ENCODE measurements at regions not wholly inside any gene's neighbourhood (a gene's known extent, or its start where the extent isn't known, plus 50 kb on each side); places are given as distances from the start of the nearest gene placed in this dataset.

DNA sequence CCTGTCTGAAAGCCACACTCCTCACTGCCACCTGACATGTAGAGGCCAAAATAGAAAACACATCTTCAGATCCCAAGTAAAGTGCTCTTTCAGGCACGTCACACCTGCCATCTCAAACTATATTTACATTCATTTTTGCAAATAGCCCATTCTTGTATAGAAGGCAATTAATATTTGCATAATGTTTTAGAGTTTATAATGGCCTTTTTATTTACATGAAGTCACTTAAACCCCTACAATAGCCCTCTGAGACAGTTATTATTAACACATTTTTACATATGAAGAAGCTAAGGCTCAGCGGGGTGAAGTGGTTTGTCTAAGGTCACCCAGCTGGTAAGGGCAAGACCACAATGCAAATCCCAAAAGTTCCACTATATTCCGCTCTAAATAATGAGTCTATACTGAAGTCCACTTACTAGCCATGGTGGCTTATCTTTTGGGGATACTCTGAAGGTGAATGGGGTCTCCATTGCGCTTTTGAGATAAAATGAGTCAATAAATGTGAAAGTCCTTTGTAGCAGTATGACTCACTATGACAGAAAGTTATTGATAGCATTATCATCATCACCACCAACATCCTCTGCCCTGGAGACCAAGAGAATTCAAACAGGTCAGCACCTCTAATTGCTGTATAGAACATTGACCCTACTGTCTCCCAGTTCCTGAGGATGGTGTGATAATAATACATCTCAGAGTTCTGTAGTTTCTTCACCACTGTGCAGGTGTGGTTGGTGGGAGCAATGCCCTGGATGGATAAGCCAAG, 155.9 kb upstream of the BCL6 start:
- DNase-seq (ENCODE audit: low read depth in 2 of 2), result no peak

DNA sequence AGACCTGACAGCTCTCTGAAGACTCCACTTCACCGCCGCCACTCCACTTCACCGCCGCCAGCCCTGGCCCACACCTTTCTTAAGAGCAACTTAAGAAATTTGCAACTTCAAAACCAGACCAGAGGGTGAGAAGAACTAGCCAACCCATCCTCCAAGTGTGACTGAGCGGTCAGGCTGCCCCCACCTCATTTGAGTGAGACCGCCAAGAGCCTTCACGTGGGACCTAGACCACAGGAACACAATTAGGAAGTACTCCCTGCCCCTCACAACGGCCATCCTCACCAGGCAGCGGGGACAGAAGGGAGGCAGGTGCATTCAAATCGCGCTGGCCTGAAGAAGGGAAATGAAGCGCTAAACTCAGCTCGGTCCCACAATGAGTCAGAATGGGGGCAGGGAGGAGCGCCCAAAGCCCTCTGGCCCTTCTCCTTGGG, 156.8 kb upstream of the BCL6 start:
- no peak for DNase-seq (ENCODE audit: low read depth in 2 of 2)

DNA sequence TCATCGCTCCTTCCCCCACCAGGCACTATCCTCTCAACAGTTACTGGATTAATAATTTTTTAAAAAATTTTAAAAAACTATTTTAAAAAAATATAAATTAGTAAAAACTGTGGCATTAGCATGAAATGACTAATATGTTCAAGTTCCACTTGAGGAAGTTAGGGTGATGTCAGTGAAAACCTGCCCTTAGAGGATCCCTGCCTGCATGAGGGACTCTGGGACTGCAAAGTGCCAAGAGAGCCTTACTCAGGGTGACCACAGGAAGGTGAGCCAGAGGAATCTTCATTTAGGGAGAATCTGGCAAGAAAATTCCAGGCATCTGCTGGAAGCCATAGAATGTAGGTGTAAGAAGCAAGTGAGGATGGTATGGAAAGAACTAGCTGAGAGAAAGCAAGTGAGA, 157.7 kb upstream of the BCL6 start:
- DNase-seq (ENCODE audit: low read depth in 2 of 2), result no peak

DNA sequence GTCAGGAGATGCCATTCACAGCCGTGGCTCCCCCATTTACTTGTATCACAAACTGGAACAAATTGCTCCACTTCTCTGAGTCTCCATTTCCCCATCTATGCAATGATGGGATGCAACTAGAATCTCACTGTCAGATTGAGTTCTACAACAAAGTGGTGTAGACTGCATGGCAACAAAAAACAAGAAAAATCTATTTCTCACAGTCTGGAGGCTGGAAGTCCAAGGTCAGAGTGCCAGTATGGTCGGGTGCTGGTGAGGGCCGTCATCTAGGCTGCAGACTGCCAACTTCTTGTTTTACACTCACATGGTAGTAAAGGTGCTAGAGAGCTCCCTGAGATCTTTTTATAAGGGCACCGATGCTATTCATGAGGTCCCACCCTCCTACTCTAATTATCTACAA, 158.4 kb upstream of the BCL6 start:
- no peak for DNase-seq (ENCODE audit: low read depth in 2 of 2)

DNA sequence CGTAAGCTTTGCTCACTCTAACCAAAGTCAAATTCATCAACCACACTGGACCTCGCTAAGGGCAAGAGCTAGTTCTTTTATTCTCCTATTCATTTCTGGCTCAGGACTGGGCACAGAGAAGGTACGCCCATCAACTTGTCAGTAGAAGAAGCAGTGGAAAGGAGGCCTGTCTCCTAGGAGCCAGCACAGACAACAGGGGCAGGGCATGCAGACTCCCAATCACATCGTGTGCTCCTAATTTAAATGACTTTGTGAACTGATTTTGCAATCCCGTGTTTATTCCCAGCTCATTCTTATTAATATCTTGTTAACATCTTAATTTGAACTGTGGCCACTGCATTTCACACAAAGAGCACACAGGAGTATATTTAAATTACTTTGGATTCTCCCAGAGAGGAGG, 161.1 kb upstream of the BCL6 start:
- no peak for DNase-seq (ENCODE audit: low read depth in 2 of 2)

DNA sequence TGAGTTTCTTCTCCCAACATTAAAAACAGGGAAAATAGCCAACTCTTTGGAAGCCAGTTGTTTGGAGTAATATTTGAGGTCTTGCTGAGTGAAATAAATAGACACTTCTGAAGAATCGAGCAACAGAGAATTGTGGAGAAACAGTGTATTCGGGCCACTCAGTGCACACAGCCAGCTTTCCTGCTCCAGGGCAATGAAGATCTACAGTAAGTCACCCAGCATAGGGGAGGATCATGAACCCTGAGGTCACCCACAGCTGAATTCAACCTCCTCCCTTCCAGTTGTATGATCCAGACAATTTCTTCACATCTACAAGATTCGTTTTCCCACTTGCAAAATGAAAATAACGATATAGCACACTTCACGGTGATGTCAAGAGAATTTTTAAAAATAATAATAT, 161.7 kb upstream of the BCL6 start:
- no peak for DNase-seq (ENCODE audit: low read depth in 2 of 2)

DNA sequence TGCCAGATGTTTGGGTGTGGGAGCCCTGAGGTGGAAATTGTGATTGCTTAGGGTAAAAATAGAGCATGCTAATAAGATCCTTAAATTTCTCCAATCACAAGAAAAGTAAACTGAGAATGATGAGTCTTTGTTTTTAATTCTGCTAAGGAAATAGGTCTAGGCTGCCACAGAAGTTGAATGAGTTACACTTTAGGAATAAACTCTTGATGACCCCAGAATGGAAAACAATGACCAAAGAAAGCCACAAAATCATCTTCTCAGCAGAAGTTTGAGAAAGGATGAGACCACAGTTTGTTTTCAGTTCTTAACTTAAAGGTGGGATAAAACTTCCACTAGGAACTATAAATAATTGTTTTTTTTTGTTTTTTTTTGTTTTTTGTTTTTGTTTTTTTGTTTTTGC, 164.6 kb upstream of the BCL6 start:
- no peak for DNase-seq (ENCODE audit: low read depth in 2 of 2)

DNA sequence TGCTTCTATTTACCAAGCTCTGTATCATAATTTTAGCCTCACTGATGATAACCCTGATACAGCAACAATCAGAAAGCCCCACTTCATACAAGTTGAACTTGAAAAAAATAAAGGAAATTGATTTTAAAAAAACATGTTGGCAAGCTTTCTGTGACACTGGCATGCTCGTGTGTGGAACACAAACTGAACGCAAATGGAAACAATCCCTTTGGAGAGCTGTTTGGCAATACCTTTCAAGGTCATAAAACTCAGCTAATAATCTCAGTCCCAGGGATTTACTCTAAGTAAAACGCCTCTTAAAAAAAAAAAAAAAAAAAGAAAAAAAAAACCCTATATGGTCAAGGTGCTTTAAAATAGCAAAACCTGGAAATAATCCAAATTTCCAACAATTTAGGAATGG, 166.7 kb upstream of the BCL6 start:
- no peak for DNase-seq (ENCODE audit: low read depth in 2 of 2)

DNA sequence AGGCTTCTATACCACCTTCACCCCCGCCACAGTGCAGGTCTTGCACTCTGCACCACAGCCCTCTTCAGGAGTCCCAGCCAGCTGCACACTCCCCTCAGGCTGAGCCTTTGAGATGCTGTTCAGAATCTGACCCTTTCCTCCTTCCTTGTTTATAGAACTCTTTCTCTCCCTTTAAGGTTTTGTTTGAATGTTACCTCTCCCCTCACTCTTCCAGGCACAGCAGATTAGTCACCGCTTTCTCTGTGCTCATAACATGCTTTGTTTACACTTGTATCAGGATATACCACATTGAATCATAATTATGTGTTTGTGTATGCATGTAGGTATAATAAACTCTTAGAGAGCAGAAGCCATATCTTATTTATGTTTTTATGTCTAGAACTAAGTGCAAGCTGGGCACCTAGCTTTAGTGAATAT, 168.4 kb upstream of the BCL6 start:
- no peak for DNase-seq (ENCODE audit: low read depth in 2 of 2)

DNA sequence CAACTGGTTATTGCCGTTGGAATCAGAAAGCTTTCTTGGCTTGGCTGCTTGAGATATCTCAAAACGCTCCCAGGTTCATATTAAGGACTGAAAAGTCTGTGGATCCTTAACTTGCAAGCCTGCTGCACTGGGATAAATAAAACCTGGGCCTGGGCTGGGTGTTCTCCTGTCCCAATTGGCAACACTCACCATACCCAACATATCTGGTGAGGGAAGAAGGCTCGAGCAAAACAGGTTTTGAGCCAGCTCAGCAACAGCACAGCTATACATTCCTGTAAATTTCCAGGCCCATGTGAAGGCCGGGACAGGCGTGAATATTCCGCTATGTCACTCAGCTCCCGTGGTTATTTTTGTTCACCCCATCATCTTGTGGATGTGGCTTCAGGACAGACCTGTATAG, 169.0 kb upstream of the BCL6 start:
- no peak for DNase-seq (ENCODE audit: low read depth in 2 of 2)

DNA sequence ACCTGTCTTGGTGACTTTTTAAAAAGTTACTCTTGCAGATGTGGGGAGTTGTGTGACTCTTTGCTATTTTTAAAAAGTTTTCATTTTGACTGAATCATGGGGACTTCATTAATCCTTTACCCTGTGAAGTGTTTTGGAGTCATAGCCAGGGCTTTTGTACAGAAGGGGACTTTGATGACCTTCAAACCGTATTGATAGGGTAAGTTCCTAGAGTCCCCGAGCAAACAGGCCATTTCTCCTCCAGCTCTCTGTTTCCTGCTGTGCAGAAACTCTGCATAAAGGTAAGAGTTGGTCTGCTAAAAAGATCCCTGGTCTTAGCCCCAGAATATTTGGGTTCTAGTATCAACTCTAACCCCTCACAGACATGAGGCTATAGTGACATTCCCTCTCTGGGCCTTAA, 170.8 kb upstream of the BCL6 start:
- DNase-seq (ENCODE audit: low read depth in 2 of 2), result no peak

DNA sequence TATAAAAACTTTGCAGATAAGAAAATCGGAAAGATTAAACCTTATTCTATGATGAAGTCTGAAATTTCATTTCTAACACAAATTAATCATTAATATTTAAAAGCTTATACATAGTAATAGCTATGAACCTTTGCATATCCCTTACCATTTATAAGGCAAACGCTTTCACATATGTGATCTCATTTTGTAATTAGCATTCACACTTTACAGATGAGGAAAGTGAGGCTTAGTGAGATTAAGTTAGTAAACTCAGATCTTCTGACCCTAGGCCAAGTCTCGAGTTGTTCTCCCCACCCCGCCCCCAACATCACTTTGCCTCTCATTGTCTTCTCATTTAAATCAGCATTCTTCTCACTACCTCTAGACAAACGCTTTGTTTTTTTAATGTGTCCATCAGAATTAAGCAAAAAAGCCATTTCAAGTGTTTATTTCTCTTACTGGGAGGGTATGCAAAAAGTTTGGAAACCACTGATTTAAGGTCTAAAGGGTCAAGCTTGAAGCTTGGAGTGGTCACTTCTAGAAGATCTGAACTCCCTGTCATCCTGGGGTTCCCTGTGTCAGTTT, 172.9 kb upstream of the BCL6 start:
- no peak for DNase-seq (ENCODE audit: low read depth in 2 of 2)

DNA sequence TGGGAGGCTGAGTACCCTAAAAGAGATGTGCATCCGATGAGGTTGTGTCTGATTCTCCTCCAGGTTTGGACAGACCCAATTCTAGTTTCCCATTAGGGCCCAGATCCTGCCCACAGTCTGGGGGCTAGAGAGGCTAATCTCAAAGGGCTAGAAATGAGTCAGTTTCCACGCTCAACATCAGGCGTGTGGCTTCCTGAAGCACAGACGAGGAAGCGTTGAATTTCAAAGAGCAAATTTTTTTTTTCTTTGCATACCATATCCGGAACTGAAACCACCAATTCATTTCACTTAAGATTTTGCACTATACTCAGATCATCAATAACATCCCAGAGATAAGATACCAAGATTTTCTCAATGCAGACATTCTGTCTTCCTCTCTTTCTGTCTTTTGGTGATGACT, 173.8 kb upstream of the BCL6 start:
- DNase-seq (ENCODE audit: low read depth in 2 of 2), result peak in 1 of 2 donors; percentile 36

DNA sequence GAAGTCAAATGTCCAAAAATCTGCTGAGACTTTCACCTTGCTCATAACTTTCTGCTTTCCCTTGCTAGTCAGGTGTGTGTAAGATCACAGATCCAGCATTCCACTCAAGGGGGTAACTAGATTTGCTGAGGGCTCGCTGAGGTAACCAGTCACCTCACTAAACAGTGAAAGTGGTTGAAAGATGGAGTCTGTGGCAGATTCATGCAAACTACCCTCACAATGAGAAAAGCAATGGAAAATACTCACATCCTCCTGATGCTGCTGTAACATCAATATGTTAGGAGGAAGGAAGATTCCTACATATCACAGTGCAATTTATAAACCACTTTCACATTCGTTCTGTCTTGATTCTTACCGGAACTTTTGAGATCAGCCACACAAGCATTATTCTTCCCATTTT, 174.3 kb upstream of the BCL6 start:
- no peak for DNase-seq (ENCODE audit: low read depth in 2 of 2)

DNA sequence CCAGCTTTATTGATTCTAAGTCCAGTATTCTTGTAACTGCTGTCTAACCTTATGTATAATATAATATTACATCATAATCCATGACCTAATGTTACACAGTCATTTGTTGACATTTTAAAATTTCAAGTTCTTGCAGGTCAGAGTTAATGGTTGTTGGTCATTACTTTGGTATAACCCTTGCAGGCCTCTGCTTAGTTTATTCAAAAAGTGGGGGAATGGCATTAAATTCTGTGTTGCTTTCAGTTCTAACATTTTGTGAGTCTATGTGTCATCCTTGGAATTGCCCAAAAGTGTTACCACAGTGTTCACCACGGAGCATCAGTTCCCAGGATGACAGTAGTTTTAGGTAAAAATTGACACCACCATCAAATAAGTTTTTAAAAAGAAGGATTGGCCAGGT, 174.8 kb upstream of the BCL6 start:
- DNase-seq (ENCODE audit: low read depth in 2 of 2), result no peak

DNA sequence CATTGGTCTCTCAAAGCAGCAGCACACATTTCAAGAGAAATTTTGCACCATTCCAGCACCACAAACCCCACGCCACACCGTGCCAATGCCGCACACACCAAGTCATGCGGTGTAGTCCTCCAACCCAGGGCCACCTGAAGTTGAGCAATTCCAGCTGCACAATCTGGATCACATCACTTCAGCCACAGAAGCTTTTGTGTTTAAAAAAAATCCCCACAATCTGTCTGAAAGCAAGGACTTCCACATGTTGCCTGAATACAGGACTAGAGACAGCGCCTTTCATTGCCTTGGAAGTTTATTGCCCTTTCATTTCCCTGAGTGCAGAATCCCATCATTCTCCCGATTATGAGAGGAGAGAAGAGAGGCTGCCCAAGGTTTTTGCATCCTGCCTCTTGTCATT, 175.6 kb upstream of the BCL6 start:
- no peak for DNase-seq (ENCODE audit: low read depth in 2 of 2)

DNA sequence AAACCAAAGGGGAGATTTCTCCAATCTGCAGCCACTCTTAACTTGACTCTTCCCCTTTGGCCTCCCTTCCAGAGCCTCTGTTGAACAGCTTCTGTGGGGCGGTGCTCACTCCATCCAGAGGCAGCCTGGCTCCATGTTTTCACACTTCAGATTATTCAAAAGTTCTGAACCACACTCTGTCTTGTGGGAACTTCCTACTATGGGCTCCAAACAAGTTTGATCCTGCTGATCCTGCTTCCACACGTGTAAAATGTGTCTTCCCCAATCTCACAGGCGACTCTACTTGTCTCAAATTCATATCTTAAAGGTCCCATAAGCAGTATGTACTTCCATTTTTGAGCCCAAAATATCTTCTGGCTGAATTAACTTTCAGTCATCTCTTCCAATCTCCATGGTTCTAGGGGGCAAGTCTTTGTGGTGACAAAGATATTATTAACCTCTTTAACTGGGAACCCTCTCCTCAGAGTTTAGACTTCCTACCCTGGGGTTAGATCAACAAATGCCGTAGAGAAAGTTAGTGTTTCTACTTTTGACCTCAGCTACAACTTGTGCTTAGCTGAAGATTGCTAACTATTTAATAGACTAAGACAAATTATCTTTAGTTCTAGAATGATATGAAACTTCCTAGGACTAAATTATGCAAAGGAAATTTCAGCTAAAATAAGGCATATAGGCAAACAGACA, 176.3 kb upstream of the BCL6 start:
- DNase-seq (ENCODE audit: low read depth in 2 of 2), result no peak

DNA sequence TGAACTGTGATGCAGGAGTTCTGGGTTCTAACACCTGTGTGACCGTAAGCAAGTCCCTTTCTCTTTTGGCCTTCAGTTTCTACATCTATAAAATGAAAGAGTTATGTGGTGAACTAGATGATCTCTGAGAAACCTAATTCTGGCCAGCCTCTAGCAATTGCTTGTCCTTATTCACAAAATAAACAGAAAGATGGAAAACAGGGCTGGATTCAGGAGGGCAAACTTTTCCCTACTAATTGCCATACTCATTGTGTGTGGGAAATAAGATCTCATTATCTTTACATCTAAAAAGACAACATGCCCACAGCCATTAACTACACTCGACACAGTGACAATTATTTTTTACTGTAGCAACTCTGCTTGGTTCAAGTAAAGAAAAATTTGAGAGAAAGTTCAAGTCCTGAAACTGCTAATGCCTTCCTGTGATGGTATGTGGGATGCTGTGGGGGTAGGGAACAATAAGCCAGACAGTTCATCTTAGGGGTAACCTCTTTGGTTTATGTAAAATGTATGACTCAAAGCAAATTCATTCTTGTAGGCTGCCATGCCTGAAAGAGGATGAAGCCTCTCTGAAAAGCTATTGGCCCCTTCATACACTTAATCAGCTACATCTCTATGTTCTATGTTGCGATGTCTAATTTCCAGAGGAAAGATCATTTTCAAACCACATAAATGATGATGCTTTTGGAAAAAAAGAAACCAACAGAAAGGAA, 177.6 kb upstream of the BCL6 start:
- DNase-seq (ENCODE audit: low read depth in 2 of 2), result peak in 1 of 2 donors; percentile 42

DNA sequence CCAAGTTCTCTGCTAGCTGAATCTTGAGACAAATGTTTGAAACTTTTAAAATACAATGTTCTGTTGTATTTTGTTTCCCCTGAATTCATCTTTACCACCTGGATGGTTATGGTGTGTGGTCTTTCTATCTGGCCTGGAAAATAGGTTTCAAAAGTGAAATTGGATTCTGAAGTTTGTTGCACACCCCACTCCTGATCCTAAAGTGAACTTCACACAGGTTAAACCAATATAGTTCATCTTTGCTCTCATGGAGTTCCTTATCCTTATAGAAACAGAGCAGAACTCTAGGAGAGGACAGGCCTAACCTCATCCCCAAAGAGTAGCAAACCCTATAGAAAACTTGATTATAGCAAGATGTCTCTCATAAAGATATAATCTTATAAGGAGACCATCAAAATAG, 179.4 kb upstream of the BCL6 start:
- no peak for DNase-seq (ENCODE audit: low read depth in 2 of 2)

DNA sequence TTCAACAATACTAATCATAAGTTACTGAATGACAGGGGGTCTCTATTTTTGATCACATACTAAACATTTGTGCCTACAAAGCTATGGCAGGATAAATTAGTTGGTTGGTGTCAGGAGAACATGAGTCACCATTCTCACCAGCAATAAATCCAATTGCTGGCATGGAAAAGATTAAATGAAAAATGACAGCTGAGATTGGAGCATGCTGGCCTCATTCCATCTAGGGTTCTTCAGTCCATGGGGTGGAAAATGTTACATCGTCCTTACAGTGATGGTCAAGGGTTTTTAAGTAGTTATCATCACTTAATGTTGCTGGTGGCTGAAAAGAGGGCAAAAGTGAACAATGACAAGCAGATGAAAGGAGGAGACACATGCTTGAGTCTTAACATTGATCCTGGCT, 180.1 kb upstream of the BCL6 start:
- no peak for DNase-seq (ENCODE audit: low read depth in 2 of 2)

DNA sequence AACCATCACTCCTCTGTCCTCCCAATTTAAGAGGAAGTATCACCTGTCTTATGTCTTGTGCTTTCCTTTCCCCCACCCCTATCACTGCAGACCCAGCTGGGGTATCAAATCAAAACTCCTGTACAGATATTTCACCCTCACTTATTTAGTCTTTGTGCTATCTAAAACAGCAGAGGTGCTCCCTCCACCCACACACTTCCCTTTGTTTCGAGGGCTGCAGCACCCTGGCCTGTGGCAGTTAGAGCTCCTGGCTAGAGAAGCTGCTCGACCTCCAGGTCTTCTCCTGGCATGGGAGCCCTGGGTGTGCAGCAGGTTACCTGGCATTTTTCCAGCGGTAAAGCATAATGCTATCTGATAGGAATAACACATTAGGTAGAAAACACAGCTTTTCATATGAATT, 181.4 kb upstream of the BCL6 start:
- no peak for DNase-seq (ENCODE audit: low read depth in 2 of 2)

DNA sequence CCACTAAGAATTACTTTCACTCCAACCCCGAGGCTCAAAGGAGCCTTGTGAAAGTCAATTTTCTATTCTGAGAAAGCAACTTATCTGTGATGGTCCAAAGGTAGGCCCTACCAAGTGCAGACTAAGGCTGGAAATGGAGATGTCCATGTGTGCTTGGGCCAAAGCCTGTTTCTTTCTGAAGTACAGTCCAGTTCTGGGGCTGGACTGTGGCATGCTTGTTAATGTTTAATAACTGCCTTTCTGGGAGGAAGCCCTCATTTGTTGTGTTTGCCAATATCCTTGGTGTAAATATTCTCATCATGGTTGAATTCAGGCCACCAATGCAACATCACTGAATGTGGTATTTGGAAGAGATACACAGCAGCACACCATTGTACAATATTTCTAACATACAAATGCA, 182.3 kb upstream of the BCL6 start:
- DNase-seq (ENCODE audit: low read depth in 2 of 2), result no peak

Measured in stimulated activated CD4-positive, alpha-beta T cell treated with anti-CD3 and anti-CD28 coated beads, Interleukin-4, amount 100 ng/mL, for 48 hours (primary cell).